Astrocyte of the spinal cord (primary cell): ENCODE measurements at regions not wholly inside any gene's neighbourhood (a gene's known extent, or its start where the extent isn't known, plus 50 kb on each side); places are given as distances from the start of the nearest gene placed in this dataset.
A peak's percentile ranks its signal among the peaks of the same experiment; 100 is the strongest.

Experiments
- DNase-seq: peaks from one replicate; pipeline ENCODE4 v3.0.0; 2011; ENCODE audit warnings: low read depth, low spot score
- H3K4me3 ChIP-seq: 2 replicates; pipeline ENCODE4 v1.5.1; 2011; ENCODE audit warnings: low read depth, mild to moderate bottlenecking, low read length, moderate library complexity
- CTCF ChIP-seq: IDR thresholded peaks from 2 replicates; pipeline ENCODE4 v1.5.1; 2012; ENCODE audit warnings: low read depth, mild to moderate bottlenecking, low read length, inconsistent platforms
- in situ Hi-C: cut with HindIII; loops from 2 replicates; pipeline ENCODE4 v1.10.0; 2017; ENCODE audit warnings: low sequenced_read_pairs

GRCh38 chr18:41899535-41899934 lies 55.5 kb upstream of the PIK3C3 start:
- H3K4me3 ChIP-seq = no peak overlapping the region
- in situ Hi-C loops = no loop called here
- no peak for TF ChIP-seq CTCF
- DNase-seq = no peak

GRCh38 chr18:41893432-41893831 lies 61.6 kb upstream of the PIK3C3 start:
- DNase-seq = no peak
- in situ Hi-C loops = no loop called here
- no peak for TF ChIP-seq CTCF
- H3K4me3 ChIP-seq = no peak overlapping the region

DNA sequence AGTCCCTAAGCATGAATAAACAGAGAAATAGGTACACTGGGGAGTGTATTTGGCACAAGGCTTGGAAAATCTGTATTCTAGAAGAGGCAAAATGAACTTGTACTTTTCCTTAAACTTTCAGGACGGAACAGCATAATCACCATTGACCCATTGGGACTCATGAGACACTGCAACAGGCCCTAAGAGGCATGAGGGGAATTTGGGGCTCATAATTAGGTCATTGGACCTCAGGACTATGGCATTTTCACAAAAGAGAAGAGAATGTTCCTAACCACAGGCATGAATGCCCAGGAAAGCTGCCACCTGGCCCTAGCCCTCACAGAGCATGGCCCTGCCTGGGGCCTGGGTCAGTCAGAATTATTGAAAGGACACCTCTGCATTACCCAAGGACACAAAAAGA lies 67.9 kb upstream of the PIK3C3 start:
- no peak for DNase-seq
- in situ Hi-C loops = no loop called here
- TF ChIP-seq CTCF = no peak
- H3K4me3 ChIP-seq = no peak overlapping the region

GRCh38 chr18:41886126-41886807 lies 68.8 kb upstream of the PIK3C3 start:
- H3K4me3 ChIP-seq = no peak overlapping the region
- TF ChIP-seq CTCF = no peak
- DNase-seq = no peak
- in situ Hi-C loops = no loop called here

DNA sequence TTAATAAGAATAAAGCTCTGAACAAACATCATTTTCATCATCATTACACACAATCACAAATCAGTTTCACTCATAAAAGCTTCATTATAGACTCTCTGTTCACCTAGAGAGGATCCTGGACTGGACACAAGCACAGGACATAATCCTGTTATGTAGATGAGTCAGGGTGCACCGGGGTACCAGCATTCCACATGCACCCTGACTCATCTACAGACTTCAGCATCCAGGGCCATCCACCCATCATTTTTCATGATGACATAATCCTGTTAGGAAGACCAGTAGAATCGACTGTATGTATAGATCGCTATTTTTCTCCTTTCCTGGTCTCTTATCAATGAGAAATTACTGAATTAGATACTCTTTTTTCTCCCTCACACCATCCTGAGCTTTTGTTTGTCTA lies 73.7 kb upstream of the PIK3C3 start:
- no peak for TF ChIP-seq CTCF
- peak; percentile 43 for DNase-seq
- H3K4me3 ChIP-seq = no peak overlapping the region
- in situ Hi-C loops = no loop called here

DNA sequence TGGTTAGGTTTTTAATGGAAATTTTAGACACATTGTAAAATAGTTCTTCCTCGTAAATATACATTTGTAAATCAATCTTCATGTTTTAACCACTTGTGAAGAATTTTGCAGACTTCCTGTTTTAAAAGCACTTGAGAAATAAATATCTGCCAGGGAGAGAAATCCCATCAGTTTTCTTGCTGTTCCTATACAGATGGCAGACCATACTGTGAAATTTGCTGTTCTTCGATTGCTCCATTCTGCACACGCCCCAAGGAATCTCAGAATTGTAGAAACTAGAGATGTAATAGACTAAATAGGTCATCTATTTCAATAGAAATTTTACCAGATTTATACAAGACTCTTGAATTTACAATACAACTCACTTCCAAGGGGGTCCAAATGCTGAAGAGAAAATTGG lies 75.8 kb upstream of the PIK3C3 start:
- no peak overlapping the region for H3K4me3 ChIP-seq
- DNase-seq = no peak
- in situ Hi-C loops = no loop called here
- TF ChIP-seq CTCF = no peak
